ENCODE measurements at regions not wholly inside any gene's neighbourhood (a gene's known extent, or its start where the extent isn't known, plus 50 kb on each side); places are given as distances from the start of the nearest gene placed in this dataset.

DNA sequence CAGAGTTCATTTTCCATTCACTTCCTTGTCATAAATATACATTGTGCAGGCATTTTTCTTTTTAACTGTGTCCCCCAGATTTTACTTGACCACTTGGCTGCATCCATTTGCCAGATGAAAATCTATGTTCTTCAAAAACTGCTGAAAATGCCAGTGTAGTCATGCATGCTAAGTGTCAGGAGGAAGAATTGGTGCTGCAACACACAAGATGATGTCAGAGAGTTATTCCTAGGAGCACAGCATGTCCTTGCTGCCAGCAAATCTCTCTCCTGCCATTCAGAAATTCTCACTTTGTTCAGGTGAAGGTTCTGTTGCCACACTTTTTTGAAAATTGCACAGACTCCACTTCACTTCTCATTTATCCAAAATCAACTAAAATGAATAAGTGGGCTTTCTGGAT is 106.4 kb upstream of the MAGI3 start:
- TF ChIP-seq POLR2A (IDR thresholded peaks at IDR 0.05), result no peak
- TF ChIP-seq, protein P1, sequence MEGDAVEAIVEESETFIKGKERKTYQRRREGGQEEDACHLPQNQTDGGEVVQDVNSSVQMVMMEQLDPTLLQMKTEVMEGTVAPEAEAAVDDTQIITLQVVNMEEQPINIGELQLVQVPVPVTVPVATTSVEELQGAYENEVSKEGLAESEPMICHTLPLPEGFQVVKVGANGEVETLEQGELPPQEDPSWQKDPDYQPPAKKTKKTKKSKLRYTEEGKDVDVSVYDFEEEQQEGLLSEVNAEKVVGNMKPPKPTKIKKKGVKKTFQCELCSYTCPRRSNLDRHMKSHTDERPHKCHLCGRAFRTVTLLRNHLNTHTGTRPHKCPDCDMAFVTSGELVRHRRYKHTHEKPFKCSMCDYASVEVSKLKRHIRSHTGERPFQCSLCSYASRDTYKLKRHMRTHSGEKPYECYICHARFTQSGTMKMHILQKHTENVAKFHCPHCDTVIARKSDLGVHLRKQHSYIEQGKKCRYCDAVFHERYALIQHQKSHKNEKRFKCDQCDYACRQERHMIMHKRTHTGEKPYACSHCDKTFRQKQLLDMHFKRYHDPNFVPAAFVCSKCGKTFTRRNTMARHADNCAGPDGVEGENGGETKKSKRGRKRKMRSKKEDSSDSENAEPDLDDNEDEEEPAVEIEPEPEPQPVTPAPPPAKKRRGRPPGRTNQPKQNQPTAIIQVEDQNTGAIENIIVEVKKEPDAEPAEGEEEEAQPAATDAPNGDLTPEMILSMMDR (IDR thresholded peaks at IDR 0.05), result no peak

All from testis (tissue), 2 donors.